ENCODE measurements at regions not wholly inside any gene's neighbourhood (a gene's known extent, or its start where the extent isn't known, plus 50 kb on each side); places are given as distances from the start of the nearest gene placed in this dataset.
"Not testable (repeated sequence)": the region's sequence is repeated elsewhere in the genome, so short reads cannot be mapped to it uniquely, and the experiment has no call there.

GRCh38 chr20:29311046-29311445, 1946.4 kb upstream of the DEFB115 start:
- POLR2A ChIA-PET; H3K9me3 ChIP-seq; H3K4me2 ChIP-seq; H3K4me3 ChIP-seq; H3K4me1 ChIP-seq; DNase-seq (ENCODE audit: low read depth in 1 of 2, low spot score in 1 of 2); FAIRE-seq; CTCF ChIA-PET; H3K27ac ChIP-seq; ATAC-seq: not testable (repeated sequence)
- 63% methylated on average over 16 of the region's 16 CpGs for WGBS (ENCODE audit: missing lambda C conversion rate)

GRCh38 chr20:29312679-29313078, 1944.8 kb upstream of the DEFB115 start:
- ATAC-seq; H3K27ac ChIP-seq; FAIRE-seq; H3K4me3 ChIP-seq; CTCF ChIA-PET; H3K9me3 ChIP-seq; DNase-seq (ENCODE audit: low read depth in 1 of 2, low spot score in 1 of 2); H3K4me2 ChIP-seq; H3K4me1 ChIP-seq; POLR2A ChIA-PET: not testable (repeated sequence)
- 42% methylated on average over 8 of the region's 8 CpGs for WGBS (ENCODE audit: missing lambda C conversion rate)

- Histone ChIP-seq H3K27ac (no peak overlapping the region), H3K4me3 (no peak overlapping the region), H3K4me1 (no peaks in the 10 kb centered on the region), H3K4me2 (no peak overlapping the region), H3K9me3 (no peaks in the 10 kb centered on the region)
- DNase-seq (ENCODE audit: low read depth in 1 of 2, low spot score in 1 of 2): no peak
- no peak for FAIRE-seq
- TF ChIP-seq RAD21 (conservative IDR thresholded peaks at IDR 0.05 in 1 of 2, IDR thresholded peaks at IDR 0.05 in 1 of 2): no peak
- no peak for TF ChIP-seq HEYL (CRISPR knock-in tag; IDR thresholded peaks at IDR 0.05)
- TF ChIP-seq GATA3 (IDR thresholded peaks at IDR 0.05; ENCODE audit: borderline replicate concordance): no peak
- no peak for TF ChIP-seq MAX (IDR thresholded peaks at IDR 0.05)
- no peak for TF ChIP-seq EHMT2 (IDR thresholded peaks at IDR 0.05; ENCODE audit: low read depth)
- no peak for TF ChIP-seq PHF8 (IDR thresholded peaks at IDR 0.05; ENCODE audit: borderline replicate concordance, low read depth)
- no peak for TF ChIP-seq KDM1A (IDR thresholded peaks at IDR 0.05; ENCODE audit: low read depth)
- TF ChIP-seq HDAC2 (IDR thresholded peaks at IDR 0.05): no peak
- no peak for TF ChIP-seq HOXB5 (CRISPR knock-in tag; IDR thresholded peaks at IDR 0.05)
- no peak for TF ChIP-seq JUN (IDR thresholded peaks at IDR 0.05)
- no peak for TF ChIP-seq FOSL2 (IDR thresholded peaks at IDR 0.05)
- no peak for TF ChIP-seq FOSL2 (CRISPR knock-in tag; IDR thresholded peaks at IDR 0.05)
- TF ChIP-seq KDM5A (IDR thresholded peaks at IDR 0.05): no peak
- ATAC-seq: no peak
- POLR2A ChIA-PET: no interaction called here
- CTCF ChIA-PET: no interaction called here
- WGBS (ENCODE audit: missing lambda C conversion rate): 57% methylated on average over 11 of the region's 18 CpGs
Measured at GRCh38 chr20:29313481-29313880, 1944.0 kb upstream of the DEFB115 start.

- FAIRE-seq: no peak
- CTCF ChIA-PET: no interaction called here
- no peak overlapping the region for H3K27ac ChIP-seq
- POLR2A ChIA-PET: no interaction called here
- no peak overlapping the region for H3K4me2 ChIP-seq
- DNase-seq (ENCODE audit: low read depth in 1 of 2, low spot score in 1 of 2): no peak
- ATAC-seq: no peak
- WGBS (ENCODE audit: missing lambda C conversion rate): 57% methylated on average over 6 of the region's 6 CpGs
- no peaks in the 10 kb centered on the region for H3K9me3 ChIP-seq
- TF ChIP-seq FOSB (CRISPR knock-in tag; IDR thresholded peaks at IDR 0.05) (no peak), CEBPB (IDR thresholded peaks at IDR 0.05) (no peak), MAX (IDR thresholded peaks at IDR 0.05) (no peak), TFCP2L1 (CRISPR knock-in tag; IDR thresholded peaks at IDR 0.05) (no peak), CBX2 (IDR thresholded peaks at IDR 0.05; ENCODE audit: borderline replicate concordance, low read depth) (no peak), CTCF (IDR thresholded peaks at IDR 0.05) (no peak), PHF8 (IDR thresholded peaks at IDR 0.05; ENCODE audit: borderline replicate concordance, low read depth) (no peak), NR3C1 (IDR thresholded peaks at IDR 0.05) (no peak), BCL3 (IDR thresholded peaks at IDR 0.05) (no peak), NFE2L2 (conservative IDR thresholded peaks at IDR 0.05; ENCODE audit: low read length) (no peak), USF2 (IDR thresholded peaks at IDR 0.05) (no peak), GATA3 (IDR thresholded peaks at IDR 0.05; ENCODE audit: borderline replicate concordance) (no peak), REST (IDR thresholded peaks at IDR 0.05) (no peak), EP300 (IDR thresholded peaks at IDR 0.05) (no peak), HOXA7 (CRISPR knock-in tag; IDR thresholded peaks at IDR 0.05) (no peak)
- no peaks in the 10 kb centered on the region for H3K4me1 ChIP-seq
- H3K4me3 ChIP-seq: no peak overlapping the region
Measured at GRCh38 chr20:29314294-29314693, 1943.2 kb upstream of the DEFB115 start.
